Mesothelial cell of epicardium (in vitro differentiated cells): ENCODE measurements at regions not wholly inside any gene's neighbourhood (a gene's known extent, or its start where the extent isn't known, plus 50 kb on each side); places are given as distances from the start of the nearest gene placed in this dataset.

Source experiments
- DNase-seq, 2 experiments: peaks; one replicate each; pipeline ENCODE4 v3.0.0; 2021; ENCODE audit warnings: low spot score in 2 of 2; ENCODE audit not compliant: unreplicated experiment in 2 of 2
- H3K27ac Mint-ChIP-seq: 2 replicates; pipeline ENCODE4 v1.8.0; 2021; ENCODE audit warnings: mixed read lengths
- H3K27me3 Mint-ChIP-seq: 2 replicates; pipeline ENCODE4 v1.8.0; 2021; ENCODE audit warnings: low read depth, mixed read lengths
- H3K36me3 Mint-ChIP-seq: 2 replicates; pipeline ENCODE4 v1.8.0; 2021; ENCODE audit warnings: mixed read lengths
- H3K4me1 Mint-ChIP-seq: 2 replicates; pipeline ENCODE4 v1.8.0; 2021; ENCODE audit warnings: mixed read lengths
- H3K4me3 Mint-ChIP-seq: 2 replicates; pipeline ENCODE4 v1.8.0; 2021; ENCODE audit warnings: mild to moderate bottlenecking, moderate library complexity, mixed read lengths
- H3K9me3 Mint-ChIP-seq: 2 replicates; pipeline ENCODE4 v1.8.0; 2021; ENCODE audit warnings: mixed read lengths
- TF ChIP-seq, protein P1 (sequence below): fragments of 200-600 bp; sonication (generic); IDR thresholded peaks from one replicate; pipeline ENCODE4 v1.5.0; 2021; ENCODE audit warnings: antibody characterized with exemption; ENCODE audit not compliant: unreplicated experiment

DNA sequence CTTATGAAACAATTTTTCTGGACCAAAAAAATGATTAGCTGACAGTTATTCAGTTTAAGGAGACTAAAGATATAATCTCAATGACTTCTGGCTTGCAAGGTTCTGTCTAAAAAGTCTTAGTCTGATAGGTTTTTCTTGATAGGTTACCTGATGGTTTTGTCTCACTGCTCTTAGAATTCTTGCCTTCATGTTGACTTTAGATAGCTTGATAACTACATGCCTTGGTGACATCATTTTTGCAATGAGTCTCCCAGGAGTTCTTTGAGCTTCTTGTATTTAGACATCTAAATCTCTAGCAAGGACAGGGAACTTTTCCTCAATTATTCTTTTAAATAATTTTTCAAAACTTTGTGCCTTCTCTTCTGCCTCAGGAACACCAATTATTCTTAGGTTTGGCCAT is 1965.3 kb downstream of the ARAP2 start:
- no peak for DNase-seq
- Mint-ChIP-seq H3K4me3 (no peak overlapping the region), H3K27me3 (no peaks in the 10 kb centered on the region), H3K36me3 (peaks cover 8% of the 10 kb centered on the region), H3K4me1 (no peaks in the 10 kb centered on the region), H3K27ac (no peak overlapping the region), H3K9me3 (peaks cover 50% of the 10 kb centered on the region)
- TF ChIP-seq, protein P1, sequence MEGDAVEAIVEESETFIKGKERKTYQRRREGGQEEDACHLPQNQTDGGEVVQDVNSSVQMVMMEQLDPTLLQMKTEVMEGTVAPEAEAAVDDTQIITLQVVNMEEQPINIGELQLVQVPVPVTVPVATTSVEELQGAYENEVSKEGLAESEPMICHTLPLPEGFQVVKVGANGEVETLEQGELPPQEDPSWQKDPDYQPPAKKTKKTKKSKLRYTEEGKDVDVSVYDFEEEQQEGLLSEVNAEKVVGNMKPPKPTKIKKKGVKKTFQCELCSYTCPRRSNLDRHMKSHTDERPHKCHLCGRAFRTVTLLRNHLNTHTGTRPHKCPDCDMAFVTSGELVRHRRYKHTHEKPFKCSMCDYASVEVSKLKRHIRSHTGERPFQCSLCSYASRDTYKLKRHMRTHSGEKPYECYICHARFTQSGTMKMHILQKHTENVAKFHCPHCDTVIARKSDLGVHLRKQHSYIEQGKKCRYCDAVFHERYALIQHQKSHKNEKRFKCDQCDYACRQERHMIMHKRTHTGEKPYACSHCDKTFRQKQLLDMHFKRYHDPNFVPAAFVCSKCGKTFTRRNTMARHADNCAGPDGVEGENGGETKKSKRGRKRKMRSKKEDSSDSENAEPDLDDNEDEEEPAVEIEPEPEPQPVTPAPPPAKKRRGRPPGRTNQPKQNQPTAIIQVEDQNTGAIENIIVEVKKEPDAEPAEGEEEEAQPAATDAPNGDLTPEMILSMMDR = no peak

DNA sequence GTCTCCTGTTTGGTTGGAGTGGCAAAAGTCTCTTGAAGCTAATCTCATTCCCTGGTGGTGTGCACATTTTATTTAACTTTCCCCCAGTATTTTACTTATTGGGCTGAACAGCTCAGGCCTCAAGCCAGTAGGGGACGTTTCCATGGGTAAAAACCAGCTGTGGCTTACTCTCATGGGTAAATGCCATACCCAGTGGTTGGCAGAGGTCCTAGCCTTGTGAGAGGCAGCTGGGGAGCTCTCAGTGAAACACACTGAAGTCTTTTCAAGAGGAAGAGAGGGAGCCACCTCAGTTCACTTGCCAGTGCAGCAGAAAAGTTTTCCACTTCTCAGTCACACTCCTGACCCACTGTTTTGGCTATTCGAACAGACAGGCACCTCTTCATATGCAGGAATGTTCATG is 1964.2 kb downstream of the ARAP2 start:
- H3K27me3 Mint-ChIP-seq = no peaks in the 10 kb centered on the region
- no peak overlapping the region for H3K27ac Mint-ChIP-seq
- no peak overlapping the region for H3K4me3 Mint-ChIP-seq
- no peaks in the 10 kb centered on the region for H3K4me1 Mint-ChIP-seq
- peaks cover 8% of the 10 kb centered on the region for H3K36me3 Mint-ChIP-seq
- TF ChIP-seq, protein P1 = no peak
- no peak for DNase-seq
- H3K9me3 Mint-ChIP-seq = peaks cover 52% of the 10 kb centered on the region

DNA sequence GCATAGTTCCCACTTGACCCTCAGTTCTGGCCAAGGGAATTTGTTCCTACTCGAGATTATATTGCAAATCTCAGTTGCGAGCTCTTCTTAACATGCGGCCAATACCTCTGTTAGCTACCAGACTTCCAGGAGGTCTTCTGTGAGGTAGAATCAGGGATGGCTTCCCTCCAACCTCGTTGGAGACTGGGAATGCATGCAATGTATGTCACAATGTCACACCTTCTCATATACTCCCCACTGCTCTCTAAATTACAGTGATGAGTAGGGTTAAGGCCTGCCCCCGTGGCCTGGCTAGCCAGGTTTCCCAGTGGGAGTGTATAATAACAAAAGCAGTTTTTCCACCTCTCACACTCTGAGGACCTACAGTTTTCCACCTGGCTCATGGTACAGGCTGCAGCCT is 1962.5 kb downstream of the ARAP2 start:
- H3K36me3 Mint-ChIP-seq = peaks cover 6% of the 10 kb centered on the region
- H3K9me3 Mint-ChIP-seq = peaks cover 37% of the 10 kb centered on the region
- H3K27me3 Mint-ChIP-seq = no peaks in the 10 kb centered on the region
- no peak for DNase-seq
- no peaks in the 10 kb centered on the region for H3K4me1 Mint-ChIP-seq
- TF ChIP-seq, protein P1 = no peak
- H3K27ac Mint-ChIP-seq = no peak overlapping the region
- H3K4me3 Mint-ChIP-seq = no peak overlapping the region

DNA sequence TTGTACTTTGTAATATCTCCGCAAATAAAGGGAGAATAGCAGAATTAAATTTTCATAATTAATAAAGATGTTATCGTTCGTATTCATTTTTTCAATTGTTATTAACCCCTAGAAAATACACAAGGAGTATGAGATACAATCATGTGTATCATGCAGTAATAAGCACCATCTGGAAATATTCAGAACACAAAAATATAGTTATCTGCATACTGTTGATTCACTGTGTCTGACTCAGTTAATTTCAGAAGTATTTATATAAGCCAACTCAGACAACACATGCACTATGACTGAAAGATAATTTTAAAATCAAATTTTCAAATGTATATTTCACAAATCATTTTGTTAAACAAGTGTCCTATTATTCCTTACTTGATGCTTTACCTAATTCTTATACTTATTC is 1954.8 kb downstream of the ARAP2 start:
- H3K4me1 Mint-ChIP-seq = no peaks in the 10 kb centered on the region
- no peak overlapping the region for H3K4me3 Mint-ChIP-seq
- H3K36me3 Mint-ChIP-seq = no peaks in the 10 kb centered on the region
- H3K9me3 Mint-ChIP-seq = peaks cover 7% of the 10 kb centered on the region
- TF ChIP-seq, protein P1 = no peak
- no peaks in the 10 kb centered on the region for H3K27me3 Mint-ChIP-seq
- no peak overlapping the region for H3K27ac Mint-ChIP-seq
- DNase-seq = no peak

DNA sequence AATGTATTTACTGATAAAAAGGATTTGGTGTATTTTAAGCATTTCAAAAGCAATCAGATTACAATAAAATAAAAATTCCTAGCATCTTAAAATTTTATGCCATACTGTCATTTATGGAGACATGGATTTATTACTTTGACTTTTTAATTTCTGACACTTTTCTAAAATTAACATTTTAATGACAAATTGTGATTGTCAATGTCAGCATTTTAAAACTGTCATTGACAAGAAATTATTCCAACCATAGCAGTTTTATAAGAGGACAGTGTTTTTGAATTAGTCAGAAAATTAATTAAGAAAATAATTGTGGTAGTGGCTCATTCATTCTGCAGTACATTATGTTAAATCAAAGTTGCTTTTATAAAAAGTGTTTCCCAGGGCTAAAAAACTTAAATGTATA is 1954.4 kb downstream of the ARAP2 start:
- peaks cover 2% of the 10 kb centered on the region for H3K9me3 Mint-ChIP-seq
- H3K4me3 Mint-ChIP-seq = no peak overlapping the region
- H3K27ac Mint-ChIP-seq = no peak overlapping the region
- no peaks in the 10 kb centered on the region for H3K27me3 Mint-ChIP-seq
- no peaks in the 10 kb centered on the region for H3K4me1 Mint-ChIP-seq
- H3K36me3 Mint-ChIP-seq = no peaks in the 10 kb centered on the region
- no peak for DNase-seq
- TF ChIP-seq, protein P1 = no peak

DNA sequence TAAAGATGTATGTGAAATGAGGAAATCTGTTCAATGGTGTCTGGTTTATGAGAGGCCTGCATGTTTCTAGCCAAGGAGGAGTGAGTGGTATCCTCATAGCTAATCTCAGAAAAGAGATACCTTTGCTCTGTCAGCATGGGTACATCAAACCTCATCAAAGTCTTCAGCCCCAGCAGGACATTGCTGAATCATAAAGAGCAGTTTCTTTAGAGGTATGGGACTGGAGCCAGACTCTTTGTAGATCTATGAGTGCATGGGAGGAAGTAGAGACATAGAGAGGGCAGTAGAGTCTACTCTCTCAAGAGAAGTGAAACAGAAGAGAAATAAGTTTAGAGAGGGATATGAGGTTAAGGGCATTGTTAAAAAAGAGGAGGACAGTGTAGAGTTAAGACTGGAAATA is 1950.9 kb downstream of the ARAP2 start:
- no peaks in the 10 kb centered on the region for H3K9me3 Mint-ChIP-seq
- no peaks in the 10 kb centered on the region for H3K4me1 Mint-ChIP-seq
- no peaks in the 10 kb centered on the region for H3K27me3 Mint-ChIP-seq
- H3K4me3 Mint-ChIP-seq = no peak overlapping the region
- DNase-seq = no peak
- no peaks in the 10 kb centered on the region for H3K36me3 Mint-ChIP-seq
- no peak overlapping the region for H3K27ac Mint-ChIP-seq
- TF ChIP-seq, protein P1 = no peak
